RPMI7951 (cell line): ENCODE measurements at regions not wholly inside any gene's neighbourhood (a gene's known extent, or its start where the extent isn't known, plus 50 kb on each side); places are given as distances from the start of the nearest gene placed in this dataset.

ENCODE experiments used
- DNase-seq: peaks from one replicate; pipeline ENCODE4 v3.0.0-alpha.2; 2012; ENCODE audit warnings: low read depth

- DNase-seq = no peak
Measured at GRCh38 chr10:36115364-36115763, 473.3 kb upstream of the FZD8 start.

GRCh38 chr10:36114913-36115312 is 472.8 kb upstream of the FZD8 start:
- DNase-seq = no peak

GRCh38 chr10:36114141-36114540 is 472.0 kb upstream of the FZD8 start:
- no peak for DNase-seq

GRCh38 chr10:36111676-36112075 is 469.6 kb upstream of the FZD8 start:
- no peak for DNase-seq

- no peak for DNase-seq
Measured at GRCh38 chr10:36110097-36110496, 468.0 kb upstream of the FZD8 start.

GRCh38 chr10:36109399-36110023 is 467.4 kb upstream of the FZD8 start:
- DNase-seq = no peak

GRCh38 chr10:36097696-36098095 is 455.6 kb upstream of the FZD8 start:
- DNase-seq = no peak

- peak; percentile 32 for DNase-seq
Measured at GRCh38 chr10:36096576-36096975, 454.5 kb upstream of the FZD8 start.

GRCh38 chr10:36094096-36094495 is 452.0 kb upstream of the FZD8 start:
- no peak for DNase-seq

- DNase-seq = peak; percentile 7
Measured at GRCh38 chr10:36092116-36092515, 450.0 kb upstream of the FZD8 start.

GRCh38 chr10:36091007-36091406 is 448.9 kb upstream of the FZD8 start:
- no peak for DNase-seq

GRCh38 chr10:36089790-36090440 is 447.8 kb upstream of the FZD8 start:
- DNase-seq = no peak

- no peak for DNase-seq
Measured at GRCh38 chr10:36087006-36088005, 445.2 kb upstream of the FZD8 start.

- DNase-seq = no peak
Measured at GRCh38 chr10:36075196-36075595, 433.1 kb upstream of the FZD8 start.

GRCh38 chr10:36073796-36074345 is 431.8 kb upstream of the FZD8 start:
- DNase-seq = no peak

- DNase-seq = no peak
Measured at GRCh38 chr10:36068542-36068941, 426.4 kb upstream of the FZD8 start.

- no peak for DNase-seq
Measured at GRCh38 chr10:36067748-36068147, 425.7 kb upstream of the FZD8 start.

GRCh38 chr10:36066850-36067249 is 424.8 kb upstream of the FZD8 start:
- no peak for DNase-seq

GRCh38 chr10:36066102-36066501 is 424.0 kb upstream of the FZD8 start:
- DNase-seq = no peak

GRCh38 chr10:36063396-36063795 is 421.3 kb upstream of the FZD8 start:
- no peak for DNase-seq

GRCh38 chr10:36057731-36058130 is 415.6 kb upstream of the FZD8 start:
- DNase-seq = no peak

- no peak for DNase-seq
Measured at GRCh38 chr10:36057180-36057579, 415.1 kb upstream of the FZD8 start.
